Activated CD8-positive, alpha-beta T cell treated with anti-CD3 and anti-CD28 coated beads, Interleukin-2, amount 10 ng/mL, durations not matched to agents 7 days and 5 days (primary cell): ENCODE measurements at regions not wholly inside any gene's neighbourhood (a gene's known extent, or its start where the extent isn't known, plus 50 kb on each side); places are given as distances from the start of the nearest gene placed in this dataset.

Experiments used
- ATAC-seq: fragments of 150-1000 bp; cut with Tn5 transposase; one replicate; pipeline ENCODE4 v1.10.0; 2021; ENCODE audit warnings: moderate library complexity
- CTCF ChIA-PET: fragments of 350-600 bp; sonication (Branson Sonifier 250); formaldehyde crosslinking; loops from one replicate; lab custom pipeline; 2021; ENCODE audit warnings: antibody characterized with exemption; lab: Charles Lee
- POLR2A ChIA-PET: fragments of 350-600 bp; sonication (Branson Sonifier 250); formaldehyde crosslinking; loops from one replicate; lab custom pipeline; 2021; ENCODE audit warnings: antibody characterized with exemption; lab: Charles Lee
- DNase-seq: peaks from one replicate; pipeline ENCODE4 v3.0.0-alpha.2; 2020
- H3K27ac Mint-ChIP-seq: one replicate; pipeline ENCODE4 v1.8.0; 2021; ENCODE audit warnings: mild to moderate bottlenecking, mixed read lengths
- H3K27me3 Mint-ChIP-seq: one replicate; pipeline ENCODE4 v1.8.0; 2021; ENCODE audit warnings: low read depth, mixed read lengths
- H3K36me3 Mint-ChIP-seq: one replicate; pipeline ENCODE4 v1.8.0; 2021; ENCODE audit warnings: low read depth, mixed read lengths
- H3K4me1 Mint-ChIP-seq: one replicate; pipeline ENCODE4 v1.8.0; 2021; ENCODE audit warnings: low read depth, mixed read lengths
- H3K4me3 Mint-ChIP-seq: one replicate; pipeline ENCODE4 v1.8.0; 2021; ENCODE audit warnings: mild to moderate bottlenecking, mixed read lengths
- H3K9me3 Mint-ChIP-seq: one replicate; pipeline ENCODE4 v1.8.0; 2022; ENCODE audit warnings: mixed read lengths; ENCODE audit not compliant: insufficient read depth

- H3K36me3 Mint-ChIP-seq = no peaks in the 10 kb centered on the region
- no peaks in the 10 kb centered on the region for H3K4me1 Mint-ChIP-seq
- H3K27ac Mint-ChIP-seq = no peak overlapping the region
- ChIA-PET CTCF (no interaction called here), POLR2A (no interaction called here)
- ATAC-seq = no peak
- no peaks in the 10 kb centered on the region for H3K9me3 Mint-ChIP-seq
- no peak for DNase-seq
- no peaks in the 10 kb centered on the region for H3K27me3 Mint-ChIP-seq
- H3K4me3 Mint-ChIP-seq = no peak overlapping the region
Observed at GRCh38 chr2:146158072-146158674, 1638.3 kb upstream of the ZEB2 start.

DNA sequence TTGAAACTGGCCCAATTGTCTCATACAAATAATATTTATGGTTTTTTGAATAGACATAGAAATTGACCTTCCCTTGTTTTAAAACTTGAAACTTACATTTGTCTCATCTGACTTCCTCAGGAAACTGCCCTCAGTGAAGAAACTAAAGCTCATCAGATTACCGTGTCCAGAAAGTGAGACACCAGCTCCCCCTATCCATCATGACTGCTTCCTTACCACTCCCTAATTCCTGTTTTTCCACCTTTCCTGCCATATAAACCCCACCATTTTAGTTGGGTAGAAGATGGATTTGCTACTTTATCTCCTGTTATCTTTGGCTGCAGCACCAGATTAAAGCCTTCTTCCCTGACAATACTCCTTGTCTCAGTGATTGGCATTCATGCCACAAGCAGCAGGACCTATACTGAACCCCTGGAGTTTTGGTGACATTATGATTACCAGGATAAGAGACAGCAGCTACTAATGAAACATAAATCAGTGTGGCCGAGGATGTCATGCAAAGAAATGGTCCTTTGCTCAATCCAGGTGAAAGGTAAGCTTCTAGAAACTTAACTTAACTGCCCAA is 1627.6 kb upstream of the ZEB2 start:
- ATAC-seq = no peak
- CTCF ChIA-PET = no interaction called here
- POLR2A ChIA-PET = no interaction called here

DNA sequence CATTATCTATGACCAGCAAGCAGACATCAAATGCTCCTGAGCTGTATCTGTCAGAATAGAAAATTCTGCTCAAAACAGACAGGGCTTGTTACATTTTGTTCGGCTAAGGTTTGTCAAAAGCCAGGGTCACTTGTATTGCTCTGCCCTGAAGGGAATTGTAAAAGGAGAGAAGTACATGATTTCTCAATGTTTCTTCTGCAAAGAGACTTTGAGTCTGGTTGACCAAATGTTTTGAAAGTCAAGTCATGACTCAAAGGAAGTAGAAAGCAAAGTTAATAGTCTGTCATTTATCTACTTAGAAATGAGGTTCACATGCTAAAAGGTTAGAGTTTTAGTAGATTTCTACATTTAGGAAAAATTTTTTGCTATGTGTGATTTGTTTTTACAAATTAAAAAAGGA is 1624.1 kb upstream of the ZEB2 start:
- H3K27me3 Mint-ChIP-seq = no peaks in the 10 kb centered on the region
- ChIA-PET CTCF (no interaction called here), POLR2A (no interaction called here)

More for the DNA sequence above, 1627.6 kb upstream of the ZEB2 start:
- no peak for DNase-seq
- Mint-ChIP-seq H3K27me3 (no peaks in the 10 kb centered on the region), H3K4me1 (no peaks in the 10 kb centered on the region), H3K9me3 (peaks cover 9% of the 10 kb centered on the region), H3K4me3 (no peak overlapping the region), H3K27ac (no peak overlapping the region), H3K36me3 (no peaks in the 10 kb centered on the region)

DNA sequence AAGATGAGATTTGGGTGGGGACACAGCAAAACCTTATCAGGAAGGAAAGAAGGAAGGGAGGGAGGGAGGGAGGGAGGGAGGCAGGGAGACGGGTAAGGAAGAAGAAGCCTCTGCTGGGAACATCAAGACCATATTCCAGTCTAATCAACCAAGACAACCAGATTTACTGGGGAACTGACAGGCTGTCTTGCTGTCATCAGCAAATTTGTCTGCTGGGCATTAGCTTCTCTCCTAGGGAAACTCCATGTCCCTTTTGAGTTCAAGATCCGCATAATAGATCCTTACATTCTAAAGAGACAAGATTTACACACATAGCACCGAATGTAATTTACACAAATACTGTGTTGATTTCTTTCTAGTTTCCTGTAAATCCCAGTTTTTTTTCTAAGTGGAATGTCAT is 1618.9 kb upstream of the ZEB2 start:
- ATAC-seq = no peak
- H3K9me3 Mint-ChIP-seq = peaks cover 12% of the 10 kb centered on the region
- H3K36me3 Mint-ChIP-seq = no peaks in the 10 kb centered on the region
- no peak overlapping the region for H3K4me3 Mint-ChIP-seq
- POLR2A ChIA-PET = no interaction called here
- DNase-seq = no peak
- CTCF ChIA-PET = no interaction called here
- no peak overlapping the region for H3K27ac Mint-ChIP-seq
- H3K27me3 Mint-ChIP-seq = no peaks in the 10 kb centered on the region
- H3K4me1 Mint-ChIP-seq = no peaks in the 10 kb centered on the region

More for the DNA sequence above, 1624.1 kb upstream of the ZEB2 start:
- Mint-ChIP-seq H3K4me3 (no peak overlapping the region), H3K27ac (no peak overlapping the region), H3K4me1 (no peaks in the 10 kb centered on the region), H3K9me3 (peaks cover 9% of the 10 kb centered on the region), H3K36me3 (no peaks in the 10 kb centered on the region)
- ATAC-seq (no peak), DNase-seq (no peak)

DNA sequence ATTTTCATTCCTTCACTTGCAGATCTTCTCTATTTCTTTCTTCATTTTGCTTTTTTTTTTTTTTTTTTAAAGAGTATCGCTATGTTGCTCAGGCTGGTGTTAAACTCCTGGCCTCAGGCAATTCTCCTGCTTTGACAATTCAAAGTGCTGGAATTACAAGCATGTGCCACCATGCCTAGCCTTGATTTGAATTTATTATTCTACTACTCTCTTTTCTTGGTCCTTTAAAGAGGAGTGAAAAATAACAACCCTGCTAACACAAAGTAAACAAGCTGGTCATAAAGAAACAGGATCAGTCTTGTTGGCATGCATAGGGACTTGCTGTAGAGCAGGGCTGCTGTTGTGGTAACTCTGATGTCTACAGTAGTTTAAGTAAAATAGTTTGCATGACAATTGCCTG is 1615.3 kb upstream of the ZEB2 start:
- H3K27ac Mint-ChIP-seq = no peak overlapping the region
- CTCF ChIA-PET = no interaction called here
- H3K9me3 Mint-ChIP-seq = peaks cover 4% of the 10 kb centered on the region
- ATAC-seq (no peak), DNase-seq (no peak)
- H3K4me1 Mint-ChIP-seq = no peaks in the 10 kb centered on the region
- H3K27me3 Mint-ChIP-seq = no peaks in the 10 kb centered on the region
- no peak overlapping the region for H3K4me3 Mint-ChIP-seq
- POLR2A ChIA-PET = no interaction called here
- H3K36me3 Mint-ChIP-seq = no peaks in the 10 kb centered on the region

GRCh38 chr2:146131785-146132184 is 1611.9 kb upstream of the ZEB2 start:
- Mint-ChIP-seq H3K27ac (no peak overlapping the region), H3K27me3 (no peaks in the 10 kb centered on the region), H3K36me3 (no peaks in the 10 kb centered on the region), H3K4me1 (no peaks in the 10 kb centered on the region), H3K4me3 (no peak overlapping the region), H3K9me3 (peaks cover 6% of the 10 kb centered on the region)
- ChIA-PET POLR2A (no interaction called here), CTCF (no interaction called here)
- DNase-seq (no peak), ATAC-seq (no peak)

GRCh38 chr2:146131048-146131447 is 1611.1 kb upstream of the ZEB2 start:
- ChIA-PET POLR2A (no interaction called here), CTCF (no interaction called here)
- Mint-ChIP-seq H3K27me3 (no peaks in the 10 kb centered on the region), H3K4me3 (no peak overlapping the region), H3K27ac (no peak overlapping the region), H3K9me3 (peaks cover 6% of the 10 kb centered on the region), H3K36me3 (no peaks in the 10 kb centered on the region), H3K4me1 (no peaks in the 10 kb centered on the region)
- ATAC-seq (no peak), DNase-seq (no peak)

DNA sequence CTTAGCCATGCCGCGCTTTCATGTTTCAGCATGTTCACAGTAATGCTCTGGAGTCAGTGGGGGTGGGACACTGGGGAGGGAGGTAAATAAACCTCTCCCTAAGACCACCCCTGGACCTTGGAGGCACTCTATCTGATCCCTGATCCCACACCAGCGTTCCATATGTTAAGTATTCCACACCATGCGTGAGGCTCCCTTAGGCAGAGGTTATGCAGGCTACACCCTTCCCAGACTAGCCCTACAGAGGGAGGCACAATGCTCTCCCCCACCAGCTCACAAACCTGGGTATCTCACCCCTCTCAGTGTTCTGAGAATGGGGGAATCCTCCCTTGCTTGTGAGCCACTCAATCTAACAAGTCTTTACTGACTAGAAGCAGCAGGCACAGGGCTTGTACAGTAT is 1610.4 kb upstream of the ZEB2 start:
- no peak for DNase-seq
- H3K4me1 Mint-ChIP-seq = no peaks in the 10 kb centered on the region
- no peaks in the 10 kb centered on the region for H3K36me3 Mint-ChIP-seq
- no peak overlapping the region for H3K27ac Mint-ChIP-seq
- no peak overlapping the region for H3K4me3 Mint-ChIP-seq
- ChIA-PET POLR2A (no interaction called here), CTCF (no interaction called here)
- peaks cover 6% of the 10 kb centered on the region for H3K9me3 Mint-ChIP-seq
- ATAC-seq = no peak
- H3K27me3 Mint-ChIP-seq = no peaks in the 10 kb centered on the region

GRCh38 chr2:146129231-146129630 is 1609.3 kb upstream of the ZEB2 start:
- DNase-seq (no peak), ATAC-seq (no peak)
- CTCF ChIA-PET = no interaction called here
- H3K4me1 Mint-ChIP-seq = no peaks in the 10 kb centered on the region
- no peaks in the 10 kb centered on the region for H3K36me3 Mint-ChIP-seq
- POLR2A ChIA-PET = no interaction called here
- H3K4me3 Mint-ChIP-seq = no peak overlapping the region
- H3K9me3 Mint-ChIP-seq = peaks cover 6% of the 10 kb centered on the region
- H3K27ac Mint-ChIP-seq = no peak overlapping the region
- no peaks in the 10 kb centered on the region for H3K27me3 Mint-ChIP-seq

- POLR2A ChIA-PET = no interaction called here
- no peak for DNase-seq
- H3K9me3 Mint-ChIP-seq = peaks cover 6% of the 10 kb centered on the region
- CTCF ChIA-PET = no interaction called here
- no peaks in the 10 kb centered on the region for H3K36me3 Mint-ChIP-seq
- H3K4me3 Mint-ChIP-seq = no peak overlapping the region
- no peaks in the 10 kb centered on the region for H3K27me3 Mint-ChIP-seq
- no peak for ATAC-seq
- H3K27ac Mint-ChIP-seq = no peak overlapping the region
- H3K4me1 Mint-ChIP-seq = no peaks in the 10 kb centered on the region
Observed at GRCh38 chr2:146128216-146128615, 1608.3 kb upstream of the ZEB2 start.

DNA sequence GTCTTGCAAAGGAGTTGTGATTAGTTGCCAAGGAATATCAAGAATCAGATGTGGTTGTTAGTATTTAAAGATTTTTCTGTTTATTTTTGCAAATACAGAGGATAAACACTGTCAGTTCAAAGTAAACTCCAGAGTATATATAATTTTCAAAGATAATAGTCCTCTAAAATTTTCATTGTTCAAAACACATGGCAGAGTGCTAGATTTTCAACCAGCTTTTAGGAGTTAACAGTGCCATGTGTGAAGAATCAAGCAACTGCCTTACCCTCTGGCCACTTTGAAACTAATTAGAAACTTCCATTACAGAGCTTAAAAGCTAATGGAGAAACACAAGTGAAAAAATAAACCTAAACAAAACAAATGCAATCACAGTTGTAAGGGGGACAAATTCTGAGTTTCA is 1605.6 kb upstream of the ZEB2 start:
- POLR2A ChIA-PET = no interaction called here
- Mint-ChIP-seq H3K27ac (no peak overlapping the region), H3K9me3 (peaks cover 6% of the 10 kb centered on the region), H3K4me1 (no peaks in the 10 kb centered on the region), H3K27me3 (no peaks in the 10 kb centered on the region), H3K4me3 (no peak overlapping the region), H3K36me3 (no peaks in the 10 kb centered on the region)
- no peak for ATAC-seq
- CTCF ChIA-PET = no interaction called here
- DNase-seq = no peak

- Mint-ChIP-seq H3K4me1 (no peaks in the 10 kb centered on the region), H3K4me3 (no peak overlapping the region)
Observed at GRCh38 chr2:146124741-146125140, 1604.8 kb upstream of the ZEB2 start.

GRCh38 chr2:146123714-146124113 is 1603.8 kb upstream of the ZEB2 start:
- H3K4me3 Mint-ChIP-seq = no peak overlapping the region
- no peaks in the 10 kb centered on the region for H3K4me1 Mint-ChIP-seq
- H3K36me3 Mint-ChIP-seq = no peaks in the 10 kb centered on the region
- H3K9me3 Mint-ChIP-seq = no peaks in the 10 kb centered on the region
- no peaks in the 10 kb centered on the region for H3K27me3 Mint-ChIP-seq
- H3K27ac Mint-ChIP-seq = no peak overlapping the region
- ChIA-PET CTCF (no interaction called here), POLR2A (no interaction called here)
- ATAC-seq = no peak
- no peak for DNase-seq

More at GRCh38 chr2:146124741-146125140, 1604.8 kb upstream of the ZEB2 start:
- ChIA-PET CTCF (no interaction called here), POLR2A (no interaction called here)
- H3K36me3 Mint-ChIP-seq = no peaks in the 10 kb centered on the region
- no peak for ATAC-seq
- peaks cover under 1% of the 10 kb centered on the region for H3K9me3 Mint-ChIP-seq
- no peak overlapping the region for H3K27ac Mint-ChIP-seq
- no peaks in the 10 kb centered on the region for H3K27me3 Mint-ChIP-seq
- no peak for DNase-seq
